SK-N-SH (cell line): ENCODE measurements at regions not wholly inside any gene's neighbourhood (a gene's known extent, or its start where the extent isn't known, plus 50 kb on each side); places are given as distances from the start of the nearest gene placed in this dataset.

ENCODE experiments used
- CTCF ChIA-PET: fragments of 300-600, 350-600 bp; formaldehyde crosslinking; extraction: SDS; loops from one replicate; lab custom pipeline; 2021; lab: Yijun Ruan, JAX
- POLR2A ChIA-PET: fragments of 350-600 bp; sonication (Branson Sonifier 250); formaldehyde crosslinking; extraction: SDS; loops from one replicate; lab custom pipeline; 2020; ENCODE audit warnings: antibody characterized with exemption, inconsistent platforms; lab: Yijun Ruan, JAX
- DNase-seq: peaks from one replicate; pipeline ENCODE4 v3.0.0; 2012
- H2AFZ ChIP-seq: fragments of 200-600 bp; sonication (generic); 2 replicates; pipeline ENCODE4 v1.8.1; 2016; ENCODE audit warnings: antibody characterized with exemption, mild to moderate bottlenecking, low read depth
- H3F3A ChIP-seq: fragments of 200-600 bp; sonication (generic); replicated peaks from 2 replicates; pipeline ENCODE3; 2016; ENCODE audit warnings: antibody characterized with exemption, mild to moderate bottlenecking; ENCODE audit not compliant: insufficient read depth
- H3K27ac ChIP-seq, 2 experiments: fragments of 200-500 bp in 1 of 2; fragments of 200-600 bp in 1 of 2; sonication (Bioruptor generic) in 1 of 2; sonication (generic), shearing (Covaris generic) in 1 of 2; 2 replicates each; pipeline versions ENCODE4 v1.5.1 to v1.6.1; 2014 to 2016; ENCODE audit warnings: low read depth in 2 of 2, inconsistent platforms in 1 of 2, low read length in 1 of 2, mild to moderate bottlenecking in 1 of 2, mixed read lengths in 1 of 2
- H3K27me3 ChIP-seq: fragments of 200-600 bp; sonication (generic), shearing (Covaris generic); 2 replicates; pipeline ENCODE4 v1.6.1; 2016; ENCODE audit warnings: mixed run types; ENCODE audit not compliant: insufficient read depth
- H3K36me3 ChIP-seq, 2 experiments: fragments of 200-500 bp in 1 of 2; fragments of 200-600 bp in 1 of 2; sonication (Bioruptor generic) in 1 of 2; sonication (generic) in 1 of 2; replicated peaks in 1 of 2; 2 replicates each; pipeline versions ENCODE3 to v1.5.1; 2014 to 2016; ENCODE audit warnings: low read length in 1 of 2, mild to moderate bottlenecking in 1 of 2; ENCODE audit not compliant: insufficient read depth in 2 of 2, control insufficient read depth in 1 of 2
- H3K4me1 ChIP-seq, 2 experiments: fragments of 200-500 bp in 1 of 2; fragments of 200-600 bp in 1 of 2; sonication (Bioruptor generic) in 1 of 2; sonication (generic), shearing (Covaris generic) in 1 of 2; 2 replicates each; pipeline versions ENCODE4 v1.5.1 to v1.6.1; 2014 to 2016; ENCODE audit warnings: low read depth in 1 of 2, low read length in 1 of 2, mixed run types in 1 of 2; ENCODE audit not compliant: insufficient read depth in 2 of 2, control insufficient read depth in 1 of 2
- H3K4me2 ChIP-seq: fragments of 200-600 bp; sonication (generic), shearing (Covaris generic); 2 replicates; pipeline ENCODE4 v1.6.1; 2017; ENCODE audit warnings: mixed run types
- H3K4me3 ChIP-seq, 2 experiments: fragments of 200-500 bp in 1 of 2; fragments of 200-600 bp in 1 of 2; sonication (Bioruptor generic) in 1 of 2; sonication (generic), shearing (Covaris generic) in 1 of 2; 2 replicates each; pipeline versions ENCODE4 v1.5.1 to v1.8.1; 2014 to 2016; ENCODE audit warnings: low read depth in 2 of 2, inconsistent platforms in 1 of 2, low read length in 1 of 2, mild to moderate bottlenecking in 1 of 2, mixed read lengths in 1 of 2, moderate library complexity in 1 of 2
- H3K79me2 ChIP-seq: fragments of 200-600 bp; sonication (generic); 2 replicates; pipeline ENCODE4 v1.8.1; 2017; ENCODE audit warnings: mild to moderate bottlenecking; ENCODE audit not compliant: insufficient read depth
- H3K9ac ChIP-seq: fragments of 200-600 bp; sonication (generic); 2 replicates; pipeline ENCODE4 v1.6.1; 2017; ENCODE audit warnings: mixed run types
- H3K9me2 ChIP-seq: fragments of 200-600 bp; sonication (generic); 2 replicates; pipeline ENCODE4 v1.6.1; 2017; ENCODE audit warnings: mixed run types
- H3K9me3 ChIP-seq: fragments of 200-600 bp; sonication (generic); 2 replicates; pipeline ENCODE4 v1.6.1; 2017; ENCODE audit warnings: mixed run types, mild to moderate bottlenecking, moderate library complexity
- H4K20me1 ChIP-seq: fragments of 200-600 bp; sonication (generic); 2 replicates; pipeline ENCODE4 v1.6.1; 2017; ENCODE audit warnings: mild to moderate bottlenecking, mixed run types; ENCODE audit not compliant: insufficient read depth
- EP300 ChIP-seq, 2 experiments: IDR thresholded peaks; 2 replicates each; pipeline versions ENCODE4 v1.4.0 to v1.6.1; 2012; ENCODE audit warnings: borderline replicate concordance in 1 of 2, low read depth in 1 of 2, low read length in 1 of 2
- GABPA ChIP-seq: IDR thresholded peaks from 2 replicates; pipeline ENCODE4 v1.4.0; 2012; ENCODE audit warnings: low read depth, mild to moderate bottlenecking
- GATA2 ChIP-seq: sonication (generic); formaldehyde crosslinking; IDR thresholded peaks from 2 replicates; pipeline ENCODE4 v1.5.0; 2020; ENCODE audit warnings: mild to moderate bottlenecking, missing genetic modification reagents
- JUND ChIP-seq: IDR thresholded peaks from 2 replicates; pipeline ENCODE4 v1.4.0; 2012
- MAX ChIP-seq: IDR thresholded peaks from 2 replicates; pipeline ENCODE4 v1.4.0; 2012; ENCODE audit warnings: low read depth
- MXI1 ChIP-seq: IDR thresholded peaks from 2 replicates; pipeline ENCODE4 v1.6.1; 2012; ENCODE audit warnings: mild to moderate bottlenecking, low read depth, low read length, improper control_type of control experiment
- POLR2AphosphoS5 ChIP-seq: IDR thresholded peaks from 2 replicates; pipeline ENCODE4 v1.6.1; 2012; ENCODE audit warnings: low read depth, low read length
- RXRA ChIP-seq: IDR thresholded peaks from 2 replicates; pipeline ENCODE4 v1.4.0; 2012; ENCODE audit warnings: low read depth, mild to moderate bottlenecking, borderline replicate concordance
- SIN3A ChIP-seq: IDR thresholded peaks from 2 replicates; pipeline ENCODE4 v1.6.1; 2012; ENCODE audit warnings: low read depth, mild to moderate bottlenecking, low read length, moderate library complexity, borderline replicate concordance
- TEAD4 ChIP-seq: IDR thresholded peaks from 2 replicates; pipeline ENCODE4 v1.4.0; 2012; ENCODE audit warnings: mild to moderate bottlenecking, borderline replicate concordance; ENCODE audit not compliant: insufficient read depth
- WGBS: methylation state at CpG from one replicate; pipeline ENCODE4 v1.1.6; 2017; ENCODE audit warnings: low lambda C conversion rate; 5-methylcytosine and 5-hydroxymethylcytosine counted together
- TF ChIP-seq, protein P1 (sequence below): IDR thresholded peaks from 2 replicates; pipeline ENCODE4; 2012
- TF ChIP-seq, protein P2 (sequence below): fragments of 150-350 bp; IDR thresholded peaks from 2 replicates; pipeline ENCODE4 v1.6.1; 2016; ENCODE audit warnings: mild to moderate bottlenecking, low read depth, low read length
- TF ChIP-seq, protein P3 (sequence below): fragments of 150-350 bp; IDR thresholded peaks from 2 replicates; pipeline ENCODE4 v1.6.1; 2017; ENCODE audit warnings: antibody characterized with exemption, low read length, low read depth, borderline replicate concordance

DNA sequence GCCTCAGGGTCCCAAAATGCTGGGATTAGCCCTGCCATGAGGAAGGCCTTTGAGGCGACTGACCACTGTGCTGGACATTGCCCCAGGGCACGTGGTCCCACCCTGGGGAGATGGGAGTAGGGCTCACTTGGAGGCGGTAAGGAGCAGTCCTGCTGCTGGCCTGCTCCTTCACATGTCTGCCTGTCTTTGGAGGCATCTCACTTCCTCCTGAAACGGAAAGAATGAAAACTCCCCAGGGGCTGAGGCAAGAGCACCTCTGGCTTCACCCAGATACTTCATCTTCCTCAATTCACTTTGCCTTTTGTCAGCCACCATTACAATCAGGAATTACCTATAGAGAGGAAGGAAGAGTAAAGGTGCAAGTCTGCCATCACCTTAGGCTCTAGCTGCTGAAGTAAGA lies 59.9 kb upstream of the GATA6 start (continued):
- TF ChIP-seq, protein P1, sequence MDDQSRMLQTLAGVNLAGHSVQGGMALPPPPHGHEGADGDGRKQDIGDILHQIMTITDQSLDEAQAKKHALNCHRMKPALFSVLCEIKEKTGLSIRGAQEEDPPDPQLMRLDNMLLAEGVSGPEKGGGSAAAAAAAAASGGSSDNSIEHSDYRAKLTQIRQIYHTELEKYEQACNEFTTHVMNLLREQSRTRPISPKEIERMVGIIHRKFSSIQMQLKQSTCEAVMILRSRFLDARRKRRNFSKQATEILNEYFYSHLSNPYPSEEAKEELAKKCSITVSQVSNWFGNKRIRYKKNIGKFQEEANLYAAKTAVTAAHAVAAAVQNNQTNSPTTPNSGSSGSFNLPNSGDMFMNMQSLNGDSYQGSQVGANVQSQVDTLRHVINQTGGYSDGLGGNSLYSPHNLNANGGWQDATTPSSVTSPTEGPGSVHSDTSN, result no peak
- no peak for TF ChIP-seq MXI1

- no peak for DNase-seq
- Histone ChIP-seq H4K20me1 (no peaks in the 10 kb centered on the region), H3K9me2 (no peaks in the 10 kb centered on the region), H3K36me3 (no peaks in the 10 kb centered on the region), H3F3A (no peaks in the 10 kb centered on the region), H3K4me2 (no peak overlapping the region), H3K27me3 (peaks cover 53% of the 10 kb centered on the region; the same call in 1 of the 2 replicates), H3K79me2 (no peaks in the 10 kb centered on the region), H3K9me3 (no peaks in the 10 kb centered on the region), H3K4me1 (no peaks in the 10 kb centered on the region), H3K9ac (no peak overlapping the region), H3K4me3 (no peak overlapping the region), H2AFZ (no peak overlapping the region), H3K27ac (no peak overlapping the region)
- 2% methylated on average over 7 of the region's 9 CpGs for WGBS
- ChIA-PET POLR2A (no interaction called here), CTCF (no interaction called here)
- TF ChIP-seq POLR2AphosphoS5, result no peak
- TF ChIP-seq EP300 (IDR thresholded peaks at IDR 0.05; ENCODE audit: borderline replicate concordance in 1 of 2, low read depth in 1 of 2, low read length in 1 of 2), result no peak
- no peak for TF ChIP-seq MAX
- no peak for TF ChIP-seq RXRA
- TF ChIP-seq GATA2 (CRISPR knock-in tag), result no peak
- TF ChIP-seq, protein P2, sequence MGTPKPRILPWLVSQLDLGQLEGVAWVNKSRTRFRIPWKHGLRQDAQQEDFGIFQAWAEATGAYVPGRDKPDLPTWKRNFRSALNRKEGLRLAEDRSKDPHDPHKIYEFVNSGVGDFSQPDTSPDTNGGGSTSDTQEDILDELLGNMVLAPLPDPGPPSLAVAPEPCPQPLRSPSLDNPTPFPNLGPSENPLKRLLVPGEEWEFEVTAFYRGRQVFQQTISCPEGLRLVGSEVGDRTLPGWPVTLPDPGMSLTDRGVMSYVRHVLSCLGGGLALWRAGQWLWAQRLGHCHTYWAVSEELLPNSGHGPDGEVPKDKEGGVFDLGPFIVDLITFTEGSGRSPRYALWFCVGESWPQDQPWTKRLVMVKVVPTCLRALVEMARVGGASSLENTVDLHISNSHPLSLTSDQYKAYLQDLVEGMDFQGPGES, result no peak
- no peak for TF ChIP-seq TEAD4
These were observed 58.9 kb upstream of the GATA6 start for GRCh38 chr18:22110461-22110924.

- H3K4me2 ChIP-seq, result no peak overlapping the region
- H3K36me3 ChIP-seq, result no peaks in the 10 kb centered on the region
- H3K9ac ChIP-seq, result no peak overlapping the region
- H3K4me1 ChIP-seq, result no peaks in the 10 kb centered on the region
- H3K9me2 ChIP-seq, result no peaks in the 10 kb centered on the region
- no peaks in the 10 kb centered on the region for H4K20me1 ChIP-seq
- no peaks in the 10 kb centered on the region for H3K9me3 ChIP-seq
- POLR2A ChIA-PET, result no interaction called here
- TF ChIP-seq POLR2AphosphoS5 (no peak), MXI1 (no peak), SIN3A (no peak), GABPA (no peak), JUND (no peak)
- TF ChIP-seq, protein P3, sequence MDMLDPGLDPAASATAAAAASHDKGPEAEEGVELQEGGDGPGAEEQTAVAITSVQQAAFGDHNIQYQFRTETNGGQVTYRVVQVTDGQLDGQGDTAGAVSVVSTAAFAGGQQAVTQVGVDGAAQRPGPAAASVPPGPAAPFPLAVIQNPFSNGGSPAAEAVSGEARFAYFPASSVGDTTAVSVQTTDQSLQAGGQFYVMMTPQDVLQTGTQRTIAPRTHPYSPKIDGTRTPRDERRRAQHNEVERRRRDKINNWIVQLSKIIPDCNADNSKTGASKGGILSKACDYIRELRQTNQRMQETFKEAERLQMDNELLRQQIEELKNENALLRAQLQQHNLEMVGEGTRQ, result no peak
- no peaks in the 10 kb centered on the region for H3F3A ChIP-seq
- H3K79me2 ChIP-seq, result no peaks in the 10 kb centered on the region
- no peak overlapping the region for H3K4me3 ChIP-seq
- peaks cover 56% of the 10 kb centered on the region; the same call in 1 of the 2 replicates for H3K27me3 ChIP-seq
- no peak overlapping the region for H2AFZ ChIP-seq
- no peak overlapping the region for H3K27ac ChIP-seq
- no peak for DNase-seq
- 18% methylated on average over 5 of the region's 5 CpGs for WGBS
- CTCF ChIA-PET, result interaction anchor here (1.1 kb wide), 1 partner anchor 365 kb away, joined by 3 read pairs; no protein-coding TSS in a partner anchor
These were observed 57.2 kb upstream of the GATA6 start for GRCh38 chr18:22112215-22112614.
